HUES64 (cell line): ENCODE measurements at regions not wholly inside any gene's neighbourhood (a gene's known extent, or its start where the extent isn't known, plus 50 kb on each side); places are given as distances from the start of the nearest gene placed in this dataset.
"Not testable (repeated sequence)": the region's sequence is repeated elsewhere in the genome, so short reads cannot be mapped to it uniquely, and the experiment has no call there.

Experiments
- H3K27ac ChIP-seq: 2 replicates; pipeline ENCODE4 v1.7.0; 2013; ENCODE audit warnings: low read depth, low read length, inconsistent platforms
- H3K27me3 ChIP-seq: 2 replicates; pipeline ENCODE4 v1.6.1; 2013; ENCODE audit warnings: mild to moderate bottlenecking, low read length; ENCODE audit not compliant: insufficient read depth
- H3K36me3 ChIP-seq: 2 replicates; pipeline ENCODE4 v1.6.1; 2013; ENCODE audit warnings: mild to moderate bottlenecking, low read length; ENCODE audit not compliant: insufficient read depth
- H3K4me1 ChIP-seq: 2 replicates; pipeline ENCODE4 v1.6.1; 2013; ENCODE audit warnings: mild to moderate bottlenecking, low read length, moderate library complexity; ENCODE audit not compliant: insufficient read depth
- H3K4me3 ChIP-seq: 2 replicates; pipeline ENCODE4 v1.5.1; 2013; ENCODE audit warnings: mild to moderate bottlenecking, low read length, moderate library complexity
- H3K9ac ChIP-seq: 2 replicates; pipeline ENCODE4 v1.6.1; 2013; ENCODE audit warnings: mild to moderate bottlenecking, low read depth, low read length
- H3K9me3 ChIP-seq: 2 replicates; pipeline ENCODE4 v1.6.1; 2013; ENCODE audit warnings: low read depth, low read length; ENCODE audit not compliant: insufficient read depth
- WGBS: fragments of 150-250, 120-280 bp; methylation state at CpG from one replicate; pipeline ENCODE4 v1.1.7; 2013; ENCODE audit warnings: missing lambda C conversion rate; 5-methylcytosine and 5-hydroxymethylcytosine counted together

GRCh38 chr14:38567703-38568102 is 311.8 kb upstream of the CLEC14A start:
- Histone ChIP-seq H3K9ac (no peak overlapping the region), H3K27me3 (no peaks in the 10 kb centered on the region), H3K36me3 (no peaks in the 10 kb centered on the region), H3K4me1 (no peaks in the 10 kb centered on the region), H3K27ac (no peak overlapping the region), H3K4me3 (no peak overlapping the region), H3K9me3 (peaks cover 4% of the 10 kb centered on the region; the same call in 1 of the 2 replicates)

- H3K36me3 ChIP-seq: no peaks in the 10 kb centered on the region
- no peak overlapping the region for H3K9ac ChIP-seq
- H3K27me3 ChIP-seq: no peaks in the 10 kb centered on the region
- H3K4me1 ChIP-seq: no peaks in the 10 kb centered on the region
- H3K27ac ChIP-seq: no peak overlapping the region
- no peak overlapping the region for H3K4me3 ChIP-seq
- H3K9me3 ChIP-seq: peaks cover 30% of the 10 kb centered on the region
These were observed 305.8 kb upstream of the CLEC14A start for GRCh38 chr14:38561657-38562056.

DNA sequence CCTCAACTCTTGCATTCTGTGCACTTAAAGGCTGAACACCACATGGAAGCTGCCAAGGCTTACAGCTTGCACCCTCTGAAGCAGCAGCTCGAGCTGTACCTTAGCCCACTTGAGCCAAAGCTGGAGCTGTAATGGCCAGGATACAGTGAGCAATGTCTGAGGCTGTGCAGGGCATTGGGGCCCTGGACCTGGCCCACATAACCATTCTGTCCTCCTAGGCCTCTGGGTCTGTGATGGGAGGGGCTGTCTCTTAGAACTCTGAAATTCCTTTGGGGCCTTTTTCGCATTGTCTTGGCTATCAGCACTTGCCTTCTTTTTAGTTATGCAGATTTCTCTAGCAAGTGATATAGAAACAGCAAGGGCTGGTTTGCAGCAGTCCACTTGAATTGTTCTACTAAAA is 303.8 kb upstream of the CLEC14A start:
- no peaks in the 10 kb centered on the region for H3K27me3 ChIP-seq
- 83% methylated on average over 2 of the region's 2 CpGs for WGBS
- H3K4me1 ChIP-seq: no peaks in the 10 kb centered on the region
- no peak overlapping the region for H3K4me3 ChIP-seq
- no peaks in the 10 kb centered on the region for H3K36me3 ChIP-seq
- no peak overlapping the region for H3K9ac ChIP-seq
- peaks cover 30% of the 10 kb centered on the region for H3K9me3 ChIP-seq
- no peak overlapping the region for H3K27ac ChIP-seq

GRCh38 chr14:38557391-38557790 is 301.5 kb upstream of the CLEC14A start:
- H3K4me1 ChIP-seq, H3K36me3 ChIP-seq, H3K4me3 ChIP-seq, H3K9ac ChIP-seq, H3K27me3 ChIP-seq, H3K27ac ChIP-seq: not testable (repeated sequence)
- H3K9me3 ChIP-seq: peaks cover 27% of the 10 kb centered on the region

GRCh38 chr14:38556252-38556651 is 300.4 kb upstream of the CLEC14A start:
- Histone ChIP-seq H3K4me3 (no peak overlapping the region), H3K27me3 (no peaks in the 10 kb centered on the region), H3K36me3 (no peaks in the 10 kb centered on the region), H3K9me3 (peaks cover 27% of the 10 kb centered on the region), H3K27ac (no peak overlapping the region), H3K9ac (no peak overlapping the region), H3K4me1 (peaks cover 6% of the 10 kb centered on the region; the same call in 1 of the 2 replicates)
- 92% methylated on average over 1 of the region's 1 CpG for whole genome bisulfite sequencing

DNA sequence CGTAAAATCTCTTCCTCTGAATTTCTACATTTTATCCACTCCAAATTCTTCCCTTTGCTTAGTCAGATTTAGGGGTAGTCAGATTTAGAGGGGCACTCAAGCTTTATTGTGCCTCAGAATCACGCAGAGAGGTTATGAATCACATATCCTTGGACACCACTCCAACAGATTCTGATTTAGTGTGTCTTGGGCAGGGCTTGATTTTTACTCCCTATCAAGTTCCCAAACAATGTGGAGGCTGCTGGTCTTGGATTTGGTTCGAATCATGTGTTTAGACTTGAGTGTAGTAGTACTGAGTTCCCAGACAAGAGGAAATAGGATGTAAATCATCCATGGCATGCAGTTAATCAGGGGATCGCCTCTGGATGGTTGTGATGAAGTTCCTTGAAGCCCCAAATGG is 298.1 kb upstream of the CLEC14A start:
- Histone ChIP-seq H3K27ac (no peak overlapping the region), H3K4me1 (peaks cover 6% of the 10 kb centered on the region; the same call in 1 of the 2 replicates), H3K9me3 (peaks cover 7% of the 10 kb centered on the region), H3K4me3 (no peak overlapping the region), H3K27me3 (no peaks in the 10 kb centered on the region), H3K36me3 (no peaks in the 10 kb centered on the region), H3K9ac (no peak overlapping the region)
- WGBS: 86% methylated on average over 4 of the region's 4 CpGs

- Histone ChIP-seq H3K4me3 (no peak overlapping the region), H3K9me3 (peaks cover 2% of the 10 kb centered on the region; the same call in 1 of the 2 replicates), H3K36me3 (no peaks in the 10 kb centered on the region), H3K27me3 (no peaks in the 10 kb centered on the region), H3K4me1 (peaks cover 6% of the 10 kb centered on the region; the same call in 1 of the 2 replicates), H3K27ac (no peak overlapping the region), H3K9ac (no peak overlapping the region)
These were observed 297.7 kb upstream of the CLEC14A start for GRCh38 chr14:38553586-38553985.

DNA sequence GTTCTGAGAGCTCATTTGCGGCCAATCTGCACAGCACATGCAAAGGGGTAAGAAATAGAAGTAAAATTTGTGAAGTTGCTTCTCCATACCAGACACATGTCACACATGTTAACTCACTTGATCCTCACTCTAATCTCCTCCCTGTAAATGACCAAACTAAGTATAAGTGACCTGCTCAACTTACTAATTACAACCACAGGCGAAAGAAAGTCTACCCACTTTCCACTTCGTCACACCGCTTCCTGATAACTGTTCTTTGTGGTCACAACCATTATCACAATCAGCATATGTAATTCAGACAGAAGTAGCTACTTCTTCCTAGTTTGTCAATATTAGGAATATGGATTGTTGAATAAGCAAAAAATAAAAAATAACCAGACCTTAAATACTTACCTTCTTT is 293.7 kb upstream of the CLEC14A start:
- Histone ChIP-seq H3K9ac (no peak overlapping the region), H3K4me1 (peaks cover 15% of the 10 kb centered on the region; the same call in 1 of the 2 replicates), H3K4me3 (no peak overlapping the region), H3K9me3 (no peaks in the 10 kb centered on the region), H3K36me3 (no peaks in the 10 kb centered on the region), H3K27me3 (no peaks in the 10 kb centered on the region), H3K27ac (no peak overlapping the region)
- WGBS: 94% methylated on average over 3 of the region's 4 CpGs

DNA sequence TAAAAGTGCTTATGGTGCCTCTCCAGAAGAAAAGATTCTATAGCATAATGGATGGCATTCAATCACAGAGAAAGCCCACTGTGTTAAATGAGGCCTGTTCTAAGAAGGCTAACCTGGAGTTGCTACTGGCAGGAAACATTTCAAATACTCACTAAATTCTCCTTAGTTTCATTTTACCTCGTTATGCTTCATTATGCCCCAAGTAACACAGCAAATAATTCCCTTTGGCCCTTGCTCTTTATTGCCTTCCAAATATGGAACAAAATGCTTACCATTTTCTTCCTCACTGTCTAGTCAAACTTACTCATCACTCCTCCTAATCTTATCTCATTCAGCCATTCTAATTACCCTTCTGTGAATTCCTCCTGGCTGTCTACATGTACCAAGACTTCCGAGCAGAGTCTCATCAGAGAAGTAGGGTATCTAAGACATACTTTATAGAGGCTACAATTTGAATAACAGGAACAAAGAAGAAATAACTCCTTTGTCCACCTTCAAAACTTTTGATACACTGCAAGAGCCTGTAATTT is 292.1 kb upstream of the CLEC14A start:
- H3K9ac ChIP-seq: no peak overlapping the region
- WGBS: 88% methylated on average over 2 of the region's 2 CpGs
- H3K36me3 ChIP-seq: no peaks in the 10 kb centered on the region
- no peak overlapping the region for H3K4me3 ChIP-seq
- H3K27ac ChIP-seq: no peak overlapping the region
- no peaks in the 10 kb centered on the region for H3K9me3 ChIP-seq
- peaks cover 16% of the 10 kb centered on the region; the same call in 1 of the 2 replicates for H3K4me1 ChIP-seq
- no peaks in the 10 kb centered on the region for H3K27me3 ChIP-seq

DNA sequence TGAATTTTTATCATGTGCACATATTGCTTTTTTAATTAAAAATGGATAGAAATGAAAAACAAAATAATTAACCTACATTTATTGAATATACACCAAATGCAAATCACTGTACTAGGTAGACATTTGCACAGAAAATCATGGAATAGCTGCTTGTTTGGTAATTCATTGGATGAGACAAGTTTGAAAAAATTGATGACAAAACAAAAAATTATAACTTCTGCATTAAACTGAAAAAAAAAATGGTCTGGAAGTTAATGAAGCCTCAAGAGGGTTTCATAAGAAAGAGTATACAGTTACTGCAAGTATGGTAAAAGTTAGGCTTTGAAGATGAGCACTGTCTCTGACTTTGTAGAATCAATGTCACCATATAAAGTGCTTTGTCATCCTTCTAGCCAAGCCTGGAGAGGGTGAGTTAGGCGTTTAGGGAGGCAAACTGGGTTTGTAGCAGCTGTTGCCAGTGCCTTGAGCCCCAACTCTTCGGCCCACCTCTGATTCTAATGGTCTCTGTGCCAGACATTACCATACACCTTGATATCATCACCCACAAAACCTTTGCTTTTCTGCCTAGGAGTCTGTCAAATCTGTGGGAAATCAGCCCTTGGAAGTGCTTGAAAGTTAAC is 291.1 kb upstream of the CLEC14A start:
- Histone ChIP-seq H3K27me3 (no peaks in the 10 kb centered on the region), H3K9me3 (no peaks in the 10 kb centered on the region), H3K9ac (no peak overlapping the region), H3K4me1 (peaks cover 14% of the 10 kb centered on the region; the same call in 1 of the 2 replicates), H3K27ac (no peak overlapping the region), H3K4me3 (no peak overlapping the region), H3K36me3 (no peaks in the 10 kb centered on the region)
- 89% methylated on average over 2 of the region's 2 CpGs for WGBS

DNA sequence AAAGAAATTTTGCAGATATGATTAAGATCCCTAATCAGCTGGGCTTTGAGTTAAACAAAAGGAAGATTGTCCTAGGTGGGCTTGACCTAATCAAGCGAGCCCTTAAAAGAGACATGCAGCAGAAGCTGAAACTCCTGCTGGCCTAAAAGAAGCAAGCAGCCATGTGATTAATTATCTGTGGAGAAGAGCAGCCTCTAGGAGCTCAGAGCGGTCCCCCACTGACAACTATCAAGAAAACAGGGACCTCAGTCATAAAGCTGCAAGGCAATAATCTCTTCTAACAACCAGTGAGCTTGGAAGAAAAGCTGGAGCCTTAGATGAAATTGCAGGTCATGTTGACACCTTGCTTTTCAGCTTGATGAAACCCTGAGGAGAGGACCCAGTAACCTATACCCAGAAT is 288.9 kb upstream of the CLEC14A start:
- no peaks in the 10 kb centered on the region for H3K27me3 ChIP-seq
- H3K36me3 ChIP-seq: no peaks in the 10 kb centered on the region
- peaks cover 10% of the 10 kb centered on the region; the same call in 1 of the 2 replicates for H3K4me1 ChIP-seq
- no peak overlapping the region for H3K4me3 ChIP-seq
- no peaks in the 10 kb centered on the region for H3K9me3 ChIP-seq
- WGBS: 87% methylated on average over 2 of the region's 2 CpGs
- no peak overlapping the region for H3K27ac ChIP-seq
- no peak overlapping the region for H3K9ac ChIP-seq

GRCh38 chr14:38543851-38544250 is 288.0 kb upstream of the CLEC14A start:
- H3K27me3 ChIP-seq, H3K36me3 ChIP-seq: not testable (repeated sequence)
- WGBS: 96% methylated on average over 5 of the region's 5 CpGs

More at GRCh38 chr14:38543851-38544250, 288.0 kb upstream of the CLEC14A start:
- not testable (repeated sequence) for H3K27ac ChIP-seq, H3K9ac ChIP-seq, H3K4me3 ChIP-seq, H3K9me3 ChIP-seq, H3K4me1 ChIP-seq
